ENCODE measurements at regions not wholly inside any gene's neighbourhood (a gene's known extent, or its start where the extent isn't known, plus 50 kb on each side); places are given as distances from the start of the nearest gene placed in this dataset.

DNA sequence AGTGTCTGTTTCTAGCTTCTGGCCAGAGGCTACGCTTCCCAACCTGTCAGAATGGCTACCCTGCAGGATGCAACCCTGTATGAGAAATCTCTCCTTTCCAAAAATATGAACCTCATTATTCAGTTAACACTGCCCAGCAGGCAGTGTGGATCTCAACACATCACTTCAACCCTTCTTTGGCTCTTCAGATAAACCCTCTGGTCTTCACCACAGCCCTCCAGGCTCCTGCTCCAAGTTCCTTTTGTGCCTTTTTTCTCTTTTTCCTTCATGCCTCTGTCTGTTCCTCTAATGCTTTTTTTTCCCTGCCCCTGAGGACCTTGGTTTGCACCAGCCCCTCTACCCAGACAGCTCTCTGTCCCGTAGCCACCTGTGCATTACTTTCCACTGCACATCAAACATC, 207.4 kb downstream of the MYLK4 start:
- TF ChIP-seq CTCF (IDR thresholded peaks at IDR 0.05; ENCODE audit: insufficient read depth, low read length, poor library complexity, severe bottlenecking) = no peak
- no peak for TF ChIP-seq EZH2phosphoT487 (conservative IDR thresholded peaks at IDR 0.05; ENCODE audit: low read length)

Measured in SU-DHL-6 (cell line).